ENCODE measurements at regions not wholly inside any gene's neighbourhood (a gene's known extent, or its start where the extent isn't known, plus 50 kb on each side); places are given as distances from the start of the nearest gene placed in this dataset.

DNA sequence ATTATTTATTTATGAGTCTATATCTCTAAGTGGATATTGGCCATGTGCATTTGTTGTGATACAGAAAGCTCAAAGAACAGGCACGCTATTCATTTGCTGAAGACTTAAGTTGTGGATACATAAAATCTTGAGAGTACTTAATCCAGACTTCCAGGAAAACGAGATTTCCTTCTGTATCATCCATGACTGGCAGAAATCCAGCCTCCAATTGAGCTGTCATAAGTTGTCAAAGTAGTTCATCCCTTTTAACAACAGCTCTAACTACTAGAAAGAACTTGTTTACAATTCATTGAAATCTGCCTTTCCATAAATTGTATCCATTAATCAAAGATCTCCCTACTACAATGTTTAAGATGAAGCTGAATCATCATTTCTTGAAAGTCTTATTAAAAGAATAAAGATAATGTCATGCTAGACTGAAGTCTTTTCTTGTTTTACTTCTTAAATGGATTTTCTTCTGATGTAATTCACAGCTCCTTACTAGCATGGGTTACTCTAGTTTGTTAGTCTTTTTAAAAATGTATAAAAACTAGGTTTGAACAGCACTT lies 447.3 kb upstream of the CITED2 start:
- no peak for TF ChIP-seq EZH2 (IDR thresholded peaks at IDR 0.05; ENCODE audit: borderline replicate concordance, low read length)
- TF ChIP-seq, protein P1, sequence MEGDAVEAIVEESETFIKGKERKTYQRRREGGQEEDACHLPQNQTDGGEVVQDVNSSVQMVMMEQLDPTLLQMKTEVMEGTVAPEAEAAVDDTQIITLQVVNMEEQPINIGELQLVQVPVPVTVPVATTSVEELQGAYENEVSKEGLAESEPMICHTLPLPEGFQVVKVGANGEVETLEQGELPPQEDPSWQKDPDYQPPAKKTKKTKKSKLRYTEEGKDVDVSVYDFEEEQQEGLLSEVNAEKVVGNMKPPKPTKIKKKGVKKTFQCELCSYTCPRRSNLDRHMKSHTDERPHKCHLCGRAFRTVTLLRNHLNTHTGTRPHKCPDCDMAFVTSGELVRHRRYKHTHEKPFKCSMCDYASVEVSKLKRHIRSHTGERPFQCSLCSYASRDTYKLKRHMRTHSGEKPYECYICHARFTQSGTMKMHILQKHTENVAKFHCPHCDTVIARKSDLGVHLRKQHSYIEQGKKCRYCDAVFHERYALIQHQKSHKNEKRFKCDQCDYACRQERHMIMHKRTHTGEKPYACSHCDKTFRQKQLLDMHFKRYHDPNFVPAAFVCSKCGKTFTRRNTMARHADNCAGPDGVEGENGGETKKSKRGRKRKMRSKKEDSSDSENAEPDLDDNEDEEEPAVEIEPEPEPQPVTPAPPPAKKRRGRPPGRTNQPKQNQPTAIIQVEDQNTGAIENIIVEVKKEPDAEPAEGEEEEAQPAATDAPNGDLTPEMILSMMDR (IDR thresholded peaks at IDR 0.05; ENCODE audit: low read length), result no peak
- no peaks in the 10 kb centered on the region for H3K36me3 ChIP-seq (ENCODE audit: insufficient read depth, low read length)

DNA sequence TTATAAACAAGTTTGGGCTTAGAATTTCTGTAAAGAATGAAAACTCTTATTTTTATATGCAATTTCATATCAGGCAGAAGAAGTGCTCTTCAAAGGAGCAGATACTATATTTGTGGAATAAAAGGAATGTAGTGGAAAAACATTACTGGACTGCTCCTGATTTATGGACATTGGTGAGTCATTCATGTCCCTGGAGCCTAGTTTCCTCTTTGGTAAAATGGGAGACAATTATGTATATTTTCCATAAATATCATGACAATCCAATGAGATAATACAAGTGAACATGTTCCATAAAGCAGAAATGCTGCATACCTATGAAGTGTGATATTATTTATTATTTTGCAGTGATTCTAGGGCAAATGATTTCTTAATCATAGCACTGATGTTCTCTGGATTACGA lies 445.8 kb upstream of the CITED2 start:
- H3K4me2 ChIP-seq (ENCODE audit: low read length), result no peak overlapping the region
- H3K9ac ChIP-seq (ENCODE audit: low read length), result no peak overlapping the region
- no peaks in the 10 kb centered on the region for H3K9me3 ChIP-seq (ENCODE audit: low read length)
- H3K79me2 ChIP-seq (ENCODE audit: insufficient read depth, low read length), result no peaks in the 10 kb centered on the region
- no peaks in the 10 kb centered on the region for H3K36me3 ChIP-seq (ENCODE audit: insufficient read depth, low read length)
- H3K4me1 ChIP-seq (ENCODE audit: insufficient read depth, low read length, severe bottlenecking), result no peaks in the 10 kb centered on the region
- H2AFZ ChIP-seq (ENCODE audit: low read length), result no peak overlapping the region
- no peak overlapping the region for H3K4me3 ChIP-seq (ENCODE audit: low read depth, low read length, poor library complexity, severe bottlenecking)
- no peaks in the 10 kb centered on the region for H3F3A ChIP-seq (ENCODE audit: insufficient read depth, low read length)
- H3K27me3 ChIP-seq (ENCODE audit: insufficient read depth, low read length), result no peaks in the 10 kb centered on the region
- TF ChIP-seq EZH2 (IDR thresholded peaks at IDR 0.05; ENCODE audit: borderline replicate concordance, low read length), result no peak
- TF ChIP-seq, protein P1 (IDR thresholded peaks at IDR 0.05; ENCODE audit: low read length), result no peak
- no peak overlapping the region for H3K27ac ChIP-seq (ENCODE audit: low read depth, low read length, poor library complexity, severe bottlenecking)
- H3K9me2 ChIP-seq (ENCODE audit: low read depth, low read length), result no peaks in the 10 kb centered on the region
- H4K20me1 ChIP-seq (ENCODE audit: insufficient read depth, low read length), result no peaks in the 10 kb centered on the region

More for the DNA sequence above, 447.3 kb upstream of the CITED2 start:
- H3K9ac ChIP-seq (ENCODE audit: low read length), result no peak overlapping the region
- no peak overlapping the region for H3K4me3 ChIP-seq (ENCODE audit: low read depth, low read length, poor library complexity, severe bottlenecking)
- H4K20me1 ChIP-seq (ENCODE audit: insufficient read depth, low read length), result no peaks in the 10 kb centered on the region
- H3K9me3 ChIP-seq (ENCODE audit: low read length), result no peaks in the 10 kb centered on the region
- H3K9me2 ChIP-seq (ENCODE audit: low read depth, low read length), result no peaks in the 10 kb centered on the region
- H3K4me1 ChIP-seq (ENCODE audit: insufficient read depth, low read length, severe bottlenecking), result no peaks in the 10 kb centered on the region
- no peak overlapping the region for H3K4me2 ChIP-seq (ENCODE audit: low read length)
- H3K27me3 ChIP-seq (ENCODE audit: insufficient read depth, low read length), result no peaks in the 10 kb centered on the region
- H2AFZ ChIP-seq (ENCODE audit: low read length), result no peak overlapping the region
- H3F3A ChIP-seq (ENCODE audit: insufficient read depth, low read length), result no peaks in the 10 kb centered on the region
- H3K79me2 ChIP-seq (ENCODE audit: insufficient read depth, low read length), result no peaks in the 10 kb centered on the region
- H3K27ac ChIP-seq (ENCODE audit: low read depth, low read length, poor library complexity, severe bottlenecking), result no peak overlapping the region

DNA sequence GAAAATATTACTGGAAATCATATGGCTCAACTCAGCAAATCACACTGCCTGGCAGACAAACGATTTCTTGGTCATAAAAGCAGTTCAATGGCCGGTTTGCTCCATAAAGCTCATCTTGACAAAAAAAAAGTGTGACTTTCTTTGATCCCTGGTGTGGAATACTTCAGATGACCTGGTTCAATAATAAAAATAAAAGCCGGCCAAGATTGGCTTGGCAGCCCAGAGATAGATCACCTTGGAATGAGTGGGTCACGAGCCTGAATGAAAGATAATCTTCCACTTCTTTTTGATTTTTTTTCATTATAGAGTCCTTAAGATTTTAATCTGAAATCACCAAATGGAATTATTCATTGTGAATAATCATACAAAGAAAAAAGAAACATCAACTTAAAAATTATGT lies 445.3 kb upstream of the CITED2 start:
- H3K79me2 ChIP-seq (ENCODE audit: insufficient read depth, low read length), result no peaks in the 10 kb centered on the region
- H3K27ac ChIP-seq (ENCODE audit: low read depth, low read length, poor library complexity, severe bottlenecking), result no peak overlapping the region
- no peak overlapping the region for H3K9ac ChIP-seq (ENCODE audit: low read length)
- no peaks in the 10 kb centered on the region for H3K36me3 ChIP-seq (ENCODE audit: insufficient read depth, low read length)
- H3K27me3 ChIP-seq (ENCODE audit: insufficient read depth, low read length), result no peaks in the 10 kb centered on the region
- TF ChIP-seq, protein P1 (IDR thresholded peaks at IDR 0.05; ENCODE audit: low read length), result no peak
- TF ChIP-seq EZH2 (IDR thresholded peaks at IDR 0.05; ENCODE audit: borderline replicate concordance, low read length), result no peak
- no peaks in the 10 kb centered on the region for H4K20me1 ChIP-seq (ENCODE audit: insufficient read depth, low read length)
- no peaks in the 10 kb centered on the region for H3K4me1 ChIP-seq (ENCODE audit: insufficient read depth, low read length, severe bottlenecking)
- no peak overlapping the region for H2AFZ ChIP-seq (ENCODE audit: low read length)
- H3K9me2 ChIP-seq (ENCODE audit: low read depth, low read length), result no peaks in the 10 kb centered on the region
- H3K4me2 ChIP-seq (ENCODE audit: low read length), result no peak overlapping the region
- H3K9me3 ChIP-seq (ENCODE audit: low read length), result no peaks in the 10 kb centered on the region
- no peaks in the 10 kb centered on the region for H3F3A ChIP-seq (ENCODE audit: insufficient read depth, low read length)
- no peak overlapping the region for H3K4me3 ChIP-seq (ENCODE audit: low read depth, low read length, poor library complexity, severe bottlenecking)
